NCI-H2196 (cell line): ENCODE measurements at regions not wholly inside any gene's neighbourhood (a gene's known extent, or its start where the extent isn't known, plus 50 kb on each side); places are given as distances from the start of the nearest gene placed in this dataset.

Experiments used
- DNase-seq: peaks from one replicate; lab custom pipeline; 2025; ENCODE audit not compliant: unreplicated experiment; lab: John Stamatoyannopoulos, UW

GRCh38 chr7:145293754-145294153, 457.9 kb upstream of the TPK1 start:
- no peak for DNase-seq

- DNase-seq, result no peak
Observed at GRCh38 chr7:145293228-145293701, 457.4 kb upstream of the TPK1 start.

- no peak for DNase-seq
Observed at GRCh38 chr7:145289384-145289783, 453.5 kb upstream of the TPK1 start.

- no peak for DNase-seq
Observed at GRCh38 chr7:145276118-145276517, 440.3 kb upstream of the TPK1 start.

GRCh38 chr7:145269418-145270161, 433.7 kb upstream of the TPK1 start:
- DNase-seq, result no peak

- no peak for DNase-seq
Observed at GRCh38 chr7:145265180-145265579, 429.3 kb upstream of the TPK1 start.

- DNase-seq, result no peak
Observed at GRCh38 chr7:145263886-145264285, 428.0 kb upstream of the TPK1 start.

GRCh38 chr7:145252031-145252430, 416.2 kb upstream of the TPK1 start:
- no peak for DNase-seq

- no peak for DNase-seq
Observed at GRCh38 chr7:145224775-145225174, 388.9 kb upstream of the TPK1 start.

- no peak for DNase-seq
Observed at GRCh38 chr7:145219461-145219860, 383.6 kb upstream of the TPK1 start.

- DNase-seq, result no peak
Observed at GRCh38 chr7:145216866-145217265, 381.0 kb upstream of the TPK1 start.

GRCh38 chr7:145212050-145212449, 376.2 kb upstream of the TPK1 start:
- no peak for DNase-seq

- no peak for DNase-seq
Observed at GRCh38 chr7:145211211-145211610, 375.4 kb upstream of the TPK1 start.

GRCh38 chr7:145193951-145194350, 358.1 kb upstream of the TPK1 start:
- no peak for DNase-seq

GRCh38 chr7:145184956-145185355, 349.1 kb upstream of the TPK1 start:
- no peak for DNase-seq

- DNase-seq, result no peak
Observed at GRCh38 chr7:145183069-145183468, 347.2 kb upstream of the TPK1 start.

GRCh38 chr7:145175366-145175765, 339.5 kb upstream of the TPK1 start:
- no peak for DNase-seq

GRCh38 chr7:145169908-145170307, 334.1 kb upstream of the TPK1 start:
- DNase-seq, result peak; percentile 4

GRCh38 chr7:145168879-145169278, 333.0 kb upstream of the TPK1 start:
- no peak for DNase-seq

- DNase-seq, result no peak
Observed at GRCh38 chr7:145168427-145168826, 332.6 kb upstream of the TPK1 start.

- no peak for DNase-seq
Observed at GRCh38 chr7:145156834-145157233, 321.0 kb upstream of the TPK1 start.

GRCh38 chr7:145152589-145152988, 316.7 kb upstream of the TPK1 start:
- no peak for DNase-seq

GRCh38 chr7:145151676-145152075, 315.8 kb upstream of the TPK1 start:
- DNase-seq, result no peak
